H1 (cell line): ENCODE measurements at regions not wholly inside any gene's neighbourhood (a gene's known extent, or its start where the extent isn't known, plus 50 kb on each side); places are given as distances from the start of the nearest gene placed in this dataset.

Source experiments
- CTCF ChIA-PET: fragments of 300-600 bp; sonication (Branson Sonifier 250); formaldehyde crosslinking; loops from one replicate; lab custom pipeline; 2021; ENCODE audit not compliant: partially characterized antibody; lab: Charles Lee
- POLR2A ChIA-PET: fragments of 300-600 bp; sonication (Branson Sonifier 250); formaldehyde crosslinking; loops from one replicate; lab custom pipeline; 2021; ENCODE audit warnings: inconsistent platforms; ENCODE audit not compliant: partially characterized antibody; lab: Charles Lee
- DNase-seq, 2 experiments: peaks; one replicate each; pipeline versions ENCODE4 v3.0.0 to v3.0.0-alpha.2; 2010 to 2022; ENCODE audit warnings: low spot score in 2 of 2, low read depth in 1 of 2, mixed read lengths in 1 of 2
- FAIRE-seq: peaks from 2 replicates; lab custom pipeline; 2011; peaks lifted over from hg19 to GRCh38; lab: Jason Lieb, UNC
- H2AFZ ChIP-seq: 2 replicates; pipeline ENCODE4 v1.8.1; 2012; ENCODE audit warnings: low read length, inconsistent platforms
- H2AK5ac ChIP-seq: 2 replicates; pipeline ENCODE4 v1.6.1; 2013; ENCODE audit warnings: low read depth, low read length
- H2BK120ac ChIP-seq: replicated peaks from 2 replicates; pipeline ENCODE3; 2013; ENCODE audit warnings: low read depth, low read length, inconsistent platforms
- H2BK12ac ChIP-seq: 2 replicates; pipeline ENCODE4 v1.6.1; 2013; ENCODE audit warnings: low read depth, low read length
- H2BK15ac ChIP-seq: 2 replicates; pipeline ENCODE4 v1.6.1; 2013; ENCODE audit warnings: low read length
- H2BK20ac ChIP-seq: 2 replicates; pipeline ENCODE4 v1.6.1; 2013; ENCODE audit warnings: low read length
- H2BK5ac ChIP-seq: 2 replicates; pipeline ENCODE4 v1.6.1; 2013; ENCODE audit warnings: low read depth, low read length
- H3K14ac ChIP-seq: 2 replicates; pipeline ENCODE4 v1.6.1; 2013; ENCODE audit warnings: inconsistent platforms; ENCODE audit not compliant: insufficient read length
- H3K18ac ChIP-seq: 2 replicates; pipeline ENCODE4 v1.6.1; 2013; ENCODE audit warnings: low read length; ENCODE audit errors: extremely low read depth
- H3K23ac ChIP-seq: 2 replicates; pipeline ENCODE4 v1.6.1; 2013; ENCODE audit warnings: inconsistent platforms; ENCODE audit not compliant: insufficient read length
- H3K23me2 ChIP-seq: 2 replicates; pipeline ENCODE4 v1.6.1; 2013; ENCODE audit warnings: low read depth, low read length
- H3K27ac ChIP-seq: 2 replicates; pipeline ENCODE4 v1.6.1; 2011; ENCODE audit warnings: low read depth, low read length, inconsistent platforms
- H3K27me3 ChIP-seq, 4 experiments: replicated peaks in 1 of 4; 1 replicate in 1 of 4; 2 replicates in 3 of 4; pipeline versions ENCODE4 v1.6.1 to v1.8.1; 2011 to 2013; ENCODE audit warnings: low read length in 3 of 4, mild to moderate bottlenecking in 3 of 4, inconsistent platforms in 2 of 4, mixed read lengths in 2 of 4, moderate library complexity in 1 of 4; ENCODE audit not compliant: control insufficient read depth in 3 of 4, insufficient read depth in 3 of 4; ENCODE audit errors: extremely low read depth in 1 of 4
- H3K36me3 ChIP-seq, 4 experiments: 2 replicates each; pipeline versions ENCODE4 v1.6.1 to v1.8.1; 2011 to 2013; ENCODE audit warnings: mild to moderate bottlenecking in 4 of 4, low read length in 3 of 4, moderate library complexity in 2 of 4, control low read depth in 1 of 4, inconsistent platforms in 1 of 4; ENCODE audit not compliant: insufficient read depth in 4 of 4, control insufficient read depth in 2 of 4
- H3K4ac ChIP-seq: replicated peaks from 2 replicates; pipeline ENCODE3; 2013; ENCODE audit warnings: low read length, low read depth, mixed read lengths, inconsistent platforms; ENCODE audit not compliant: insufficient read length
- H3K4me1 ChIP-seq, 4 experiments: replicated peaks in 1 of 4; 1 replicate in 1 of 4; 2 replicates in 3 of 4; pipeline versions ENCODE4 v1.6.1 to v1.8.1; 2011 to 2013; ENCODE audit warnings: low read length in 3 of 4, inconsistent platforms in 2 of 4, mixed read lengths in 1 of 4; ENCODE audit not compliant: insufficient read depth in 4 of 4, control insufficient read depth in 3 of 4
- H3K4me2 ChIP-seq, 2 experiments: 2 replicates each; pipeline versions ENCODE4 v1.6.1 to v1.8.1; 2011 to 2013; ENCODE audit warnings: low read depth in 2 of 2, low read length in 2 of 2, control low read depth in 1 of 2, inconsistent platforms in 1 of 2, mild to moderate bottlenecking in 1 of 2; ENCODE audit not compliant: insufficient read depth in 1 of 2
- H3K4me3 ChIP-seq, 4 experiments: fragments of 200-600, 300-600 bp in 1 of 4; sonication (generic), shearing (Covaris generic), sonication (Bioruptor Twin) in 1 of 4; 2 replicates each; pipeline versions ENCODE4 v1.5.1 to v1.8.1; 2011 to 2016; ENCODE audit warnings: low read length in 4 of 4, low read depth in 3 of 4, control low read depth in 2 of 4, inconsistent platforms in 2 of 4, mild to moderate bottlenecking in 2 of 4, mixed read lengths in 1 of 4, moderate library complexity in 1 of 4; ENCODE audit not compliant: insufficient read depth in 2 of 4; ENCODE audit errors: extremely low read depth in 1 of 4
- H3K56ac ChIP-seq: replicated peaks from 2 replicates; pipeline ENCODE3; 2013; ENCODE audit warnings: low read depth, mild to moderate bottlenecking, mixed read lengths, low read length, inconsistent platforms; ENCODE audit not compliant: insufficient read length
- H3K79me1 ChIP-seq: 2 replicates; pipeline ENCODE4 v1.6.1; 2013; ENCODE audit warnings: low read depth, low read length, control low read depth
- H3K79me2 ChIP-seq, 2 experiments: 2 replicates each; pipeline versions ENCODE4 v1.6.1 to v1.8.1; 2012 to 2013; ENCODE audit warnings: low read length in 2 of 2, mild to moderate bottlenecking in 2 of 2, inconsistent platforms in 1 of 2; ENCODE audit not compliant: insufficient read depth in 2 of 2, control insufficient read depth in 1 of 2
- H3K9ac ChIP-seq, 4 experiments: replicated peaks in 1 of 4; 1 replicate in 1 of 4; 2 replicates in 3 of 4; pipeline versions ENCODE4 v1.6.1 to v1.8.1; 2011 to 2013; ENCODE audit warnings: low read depth in 3 of 4, low read length in 3 of 4, control low read depth in 2 of 4, mild to moderate bottlenecking in 2 of 4, moderate library complexity in 2 of 4, inconsistent platforms in 1 of 4; ENCODE audit errors: extremely low read depth in 1 of 4
- H3K9me3 ChIP-seq, 2 experiments: 2 replicates each; pipeline versions ENCODE4 v1.6.1 to v1.8.1; 2012 to 2013; ENCODE audit warnings: mild to moderate bottlenecking in 2 of 2, moderate library complexity in 2 of 2, control low read depth in 1 of 2, inconsistent platforms in 1 of 2, low read depth in 1 of 2, low read length in 1 of 2, mixed read lengths in 1 of 2; ENCODE audit not compliant: insufficient read depth in 2 of 2
- H4K20me1 ChIP-seq, 2 experiments: replicated peaks in 1 of 2; 2 replicates each; pipeline versions ENCODE3 to v1.8.1; 2011 to 2013; ENCODE audit warnings: inconsistent platforms in 2 of 2, low read length in 2 of 2, mild to moderate bottlenecking in 1 of 2; ENCODE audit not compliant: insufficient read depth in 2 of 2, control insufficient read depth in 1 of 2
- H4K5ac ChIP-seq: 2 replicates; pipeline ENCODE4 v1.6.1; 2013; ENCODE audit warnings: low read length, low read depth, mixed read lengths, inconsistent platforms; ENCODE audit not compliant: insufficient read length
- H4K8ac ChIP-seq: 2 replicates; pipeline ENCODE4 v1.8.0; 2013; ENCODE audit warnings: mild to moderate bottlenecking, moderate library complexity, low read length, inconsistent platforms; ENCODE audit not compliant: insufficient read depth; ENCODE audit errors: extremely low read depth
- H4K91ac ChIP-seq: replicated peaks from 2 replicates; pipeline ENCODE3; 2013; ENCODE audit warnings: low read length, mixed read lengths, inconsistent platforms; ENCODE audit not compliant: insufficient read length
- BACH1 ChIP-seq: IDR thresholded peaks from 2 replicates; pipeline ENCODE4 v1.6.1; 2012; ENCODE audit warnings: low read length, improper control_type of control experiment
- CREB1 ChIP-seq: IDR thresholded peaks from 2 replicates; pipeline ENCODE4 v1.6.1; 2012; ENCODE audit warnings: inconsistent platforms
- EZH2 ChIP-seq: fragments of 200-600 bp; sonication (generic); IDR thresholded peaks from 2 replicates; pipeline ENCODE4 v1.7.1; 2012; ENCODE audit warnings: low read depth, mild to moderate bottlenecking, moderate library complexity, low read length, inconsistent platforms; ENCODE audit not compliant: severe bottlenecking
- GABPA ChIP-seq: IDR thresholded peaks from 2 replicates; pipeline ENCODE4 v1.6.1; 2011; ENCODE audit warnings: mild to moderate bottlenecking, low read length, moderate library complexity, borderline replicate concordance; ENCODE audit not compliant: insufficient read depth
- JUN ChIP-seq: IDR thresholded peaks from 2 replicates; pipeline ENCODE4 v1.6.1; 2011; ENCODE audit warnings: low read depth, mild to moderate bottlenecking, improper control_type of control experiment, low read length
- JUND ChIP-seq: IDR thresholded peaks from 2 replicates; pipeline ENCODE4 v1.6.1; 2011; ENCODE audit warnings: mild to moderate bottlenecking, improper control_type of control experiment, low read length
- KDM5A ChIP-seq: fragments of 200-600 bp; IDR thresholded peaks from 2 replicates; pipeline ENCODE4 v1.7.1; 2012; ENCODE audit warnings: mild to moderate bottlenecking, low read length, inconsistent platforms, mixed read lengths
- MAFK ChIP-seq: IDR thresholded peaks from 2 replicates; pipeline ENCODE4 v1.6.1; 2012; ENCODE audit warnings: low read depth, mild to moderate bottlenecking, improper control_type of control experiment, low read length
- NRF1 ChIP-seq: IDR thresholded peaks from 2 replicates; pipeline ENCODE4 v1.6.1; 2011; ENCODE audit warnings: mild to moderate bottlenecking, low read depth, low read length, improper control_type of control experiment
- PHF8 ChIP-seq: fragments of 200-600 bp; sonication (generic); conservative IDR thresholded peaks from 2 replicates; pipeline ENCODE4 v1.7.1; 2012; ENCODE audit warnings: low read depth, mild to moderate bottlenecking, inconsistent platforms, low read length, moderate library complexity
- RBBP5 ChIP-seq: IDR thresholded peaks from 2 replicates; pipeline ENCODE4 v1.7.1; 2012; ENCODE audit warnings: low read depth, mild to moderate bottlenecking, inconsistent platforms, low read length, moderate library complexity, borderline replicate concordance
- RFX5 ChIP-seq: IDR thresholded peaks from 2 replicates; pipeline ENCODE4 v1.6.1; 2011; ENCODE audit warnings: low read depth, low read length, improper control_type of control experiment, borderline replicate concordance
- SIRT6 ChIP-seq: IDR thresholded peaks from one replicate; pipeline ENCODE4 v1.7.1; 2012; ENCODE audit warnings: low read length, inconsistent platforms
- SP1 ChIP-seq: IDR thresholded peaks from 2 replicates; pipeline ENCODE4 v1.6.1; 2011; ENCODE audit warnings: low read depth, low read length
- TAF1 ChIP-seq: IDR thresholded peaks from 2 replicates; pipeline ENCODE4 v1.6.1; 2011; ENCODE audit warnings: mild to moderate bottlenecking, low read depth, low read length
- TCF12 ChIP-seq: IDR thresholded peaks from 2 replicates; pipeline ENCODE4 v1.6.1; 2011; ENCODE audit warnings: low read depth, mild to moderate bottlenecking, low read length
- ZNF274 ChIP-seq: IDR thresholded peaks from 2 replicates; pipeline ENCODE4 v1.7.0; 2012; ENCODE audit warnings: low read length, borderline replicate concordance; ENCODE audit errors: extremely low read depth
- WGBS, 2 experiments: shearing (Covaris generic) in 1 of 2; methylation state at CpG; one replicate each; pipeline versions ENCODE4 v1.1.6 to v1.1.7; 2013 to 2015; ENCODE audit warnings: low lambda C conversion rate in 2 of 2, mixed read lengths in 2 of 2, inconsistent platforms in 1 of 2, low coverage in 1 of 2, missing lambda C conversion rate in 1 of 2; ENCODE audit not compliant: insufficient replicate concordance in 2 of 2, insufficient coverage in 1 of 2, insufficient read length in 1 of 2; ENCODE audit errors: extremely low coverage in 1 of 2, missing lambda C conversion rate in 1 of 2; 5-methylcytosine and 5-hydroxymethylcytosine counted together

DNA sequence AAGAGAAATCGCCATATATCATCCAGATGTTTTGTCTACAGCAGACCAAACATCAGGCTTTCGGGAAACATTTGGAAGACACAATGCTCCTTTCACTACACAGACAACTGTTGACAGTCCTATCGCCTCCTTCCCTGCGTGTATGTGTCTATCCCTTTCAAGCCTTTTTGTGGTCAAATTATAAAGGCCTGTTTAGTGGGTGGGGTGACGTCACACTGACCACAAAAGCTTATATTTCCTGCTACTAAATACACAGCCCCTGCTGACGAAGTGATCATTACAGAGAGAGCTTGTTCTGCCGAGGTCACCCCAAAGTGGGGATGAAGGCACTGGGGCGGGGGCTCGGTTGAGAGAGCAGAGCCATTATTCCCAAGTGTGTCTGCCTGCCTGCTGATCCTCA lies 302.7 kb upstream of the TNP1 start:
- no peak overlapping the region for H2BK5ac ChIP-seq
- no peaks in the 10 kb centered on the region for H3K27me3 ChIP-seq
- H3K18ac ChIP-seq: no peak overlapping the region
- no peak overlapping the region for H2AK5ac ChIP-seq
- H3K79me1 ChIP-seq: no peaks in the 10 kb centered on the region
- POLR2A ChIA-PET: no interaction called here
- no peaks in the 10 kb centered on the region for H3K23me2 ChIP-seq
- TF ChIP-seq TAF1: no peak
- TF ChIP-seq RBBP5: no peak
- TF ChIP-seq CREB1: no peak
- TF ChIP-seq GABPA: no peak
- TF ChIP-seq BACH1: no peak
- TF ChIP-seq EZH2: no peak
- no peak for TF ChIP-seq JUND
- no peak for TF ChIP-seq SP1
- TF ChIP-seq MAFK: no peak
- TF ChIP-seq JUN: no peak
- TF ChIP-seq PHF8: no peak
- no peak for TF ChIP-seq TCF12
- TF ChIP-seq RFX5: no peak
- no peak for TF ChIP-seq SIRT6
- no peak for TF ChIP-seq NRF1
- no peak for TF ChIP-seq KDM5A
- TF ChIP-seq ZNF274: no peak
- no peak overlapping the region for H3K4me2 ChIP-seq
- H3K36me3 ChIP-seq: no peaks in the 10 kb centered on the region
- H2BK15ac ChIP-seq: no peak overlapping the region
- H4K20me1 ChIP-seq: no peaks in the 10 kb centered on the region
- no peaks in the 10 kb centered on the region for H3K9me3 ChIP-seq
- no peaks in the 10 kb centered on the region for H3K4me1 ChIP-seq
- H3K9ac ChIP-seq: no peak overlapping the region
- WGBS, 2 experiments: 94% methylated on average over 9 of the region's 9 CpGs; no CpG with 5 or more reads in 1 of the 2 experiments
- H4K8ac ChIP-seq: no peak overlapping the region
- DNase-seq (no peak), FAIRE-seq (no peak)
- H2BK120ac ChIP-seq: no peak overlapping the region
- no peak overlapping the region for H2BK12ac ChIP-seq
- H3K27ac ChIP-seq: no peak overlapping the region
- CTCF ChIA-PET: interaction anchor here (0.9 to 1.5 kb wide), 3 partner anchors 15 to 349 kb away, joined by 4 read pairs; no protein-coding TSS in a partner anchor
- no peak overlapping the region for H4K5ac ChIP-seq
- H3K4ac ChIP-seq: no peak overlapping the region
- H4K91ac ChIP-seq: no peak overlapping the region
- H3K56ac ChIP-seq: no peak overlapping the region
- H2BK20ac ChIP-seq: no peak overlapping the region
- no peak overlapping the region; the same call in 1 of the 2 replicates for H2AFZ ChIP-seq
- H3K4me3 ChIP-seq: no peak overlapping the region
- no peak overlapping the region for H3K23ac ChIP-seq
- no peak overlapping the region for H3K14ac ChIP-seq
- H3K79me2 ChIP-seq: no peaks in the 10 kb centered on the region
